IPS-18a (cell line): ENCODE measurements at regions not wholly inside any gene's neighbourhood (a gene's known extent, or its start where the extent isn't known, plus 50 kb on each side); places are given as distances from the start of the nearest gene placed in this dataset.

Experiments
- H3K27ac ChIP-seq: one replicate; pipeline ENCODE4 v1.5.1; 2013; ENCODE audit warnings: low read length
- H3K27me3 ChIP-seq: one replicate; pipeline ENCODE4 v1.6.1; 2013; ENCODE audit warnings: mild to moderate bottlenecking, low read length; ENCODE audit not compliant: control insufficient read depth, insufficient read depth
- H3K36me3 ChIP-seq: one replicate; pipeline ENCODE4 v1.6.1; 2013; ENCODE audit warnings: low read depth, low read length; ENCODE audit not compliant: control insufficient read depth
- H3K4me1 ChIP-seq: one replicate; pipeline ENCODE4 v1.6.1; 2013; ENCODE audit warnings: low read depth, low read length; ENCODE audit not compliant: control insufficient read depth
- H3K4me3 ChIP-seq: one replicate; pipeline ENCODE4 v1.5.1; 2013; ENCODE audit warnings: low read length
- H3K9ac ChIP-seq: one replicate; pipeline ENCODE4 v1.6.1; 2013; ENCODE audit warnings: mild to moderate bottlenecking, low read length, moderate library complexity
- H3K9me3 ChIP-seq: one replicate; pipeline ENCODE4 v1.6.1; 2013; ENCODE audit warnings: low read depth, low read length; ENCODE audit not compliant: control insufficient read depth

DNA sequence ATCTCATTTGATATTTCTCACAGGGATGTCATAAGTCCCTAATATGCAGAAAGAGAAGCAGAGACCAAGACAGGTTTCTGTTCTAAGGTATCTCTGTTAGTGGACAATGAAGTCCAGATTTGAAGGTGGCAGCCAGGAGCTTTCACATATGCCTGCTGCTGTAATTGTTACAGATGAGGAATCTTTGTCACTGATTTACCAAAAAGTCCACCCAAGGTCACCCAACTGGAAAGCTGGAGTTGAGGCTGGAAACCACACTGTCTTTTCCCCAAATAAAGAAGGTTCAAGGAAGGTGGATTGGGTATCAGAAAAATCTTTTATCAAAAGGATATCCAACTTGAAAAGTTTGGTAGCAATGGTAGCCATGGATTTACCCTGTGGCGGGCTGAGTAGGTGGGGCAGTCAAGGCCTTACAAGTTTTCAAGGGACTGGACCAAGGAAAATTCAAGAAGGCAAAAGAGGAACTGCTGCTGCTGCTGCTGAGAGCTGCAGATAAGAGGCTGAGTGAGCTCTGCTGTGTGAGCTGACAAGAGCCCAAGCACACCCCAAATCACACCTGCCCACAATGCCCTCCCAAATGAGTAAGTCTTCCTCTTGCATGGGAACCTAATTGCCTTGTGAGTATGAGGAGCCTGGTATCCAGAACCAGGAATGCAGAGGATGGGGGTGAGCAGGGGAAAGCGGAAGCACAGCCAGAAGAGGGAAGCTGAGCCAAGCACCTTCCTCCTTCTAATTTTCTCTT is 241.2 kb downstream of the ANAPC1 start:
- no peak overlapping the region for H3K9ac ChIP-seq
- H3K27ac ChIP-seq, result no peak overlapping the region
- no peaks in the 10 kb centered on the region for H3K27me3 ChIP-seq
- H3K36me3 ChIP-seq, result no peaks in the 10 kb centered on the region
- H3K4me1 ChIP-seq, result no peaks in the 10 kb centered on the region
- H3K9me3 ChIP-seq, result peaks cover 5% of the 10 kb centered on the region
- H3K4me3 ChIP-seq, result no peak overlapping the region

GRCh38 chr2:111643759-111644158 is 240.2 kb downstream of the ANAPC1 start:
- no peak overlapping the region for H3K9ac ChIP-seq
- H3K4me3 ChIP-seq, result no peak overlapping the region
- no peaks in the 10 kb centered on the region for H3K27me3 ChIP-seq
- no peak overlapping the region for H3K27ac ChIP-seq
- H3K4me1 ChIP-seq, result no peaks in the 10 kb centered on the region
- H3K9me3 ChIP-seq, result peaks cover 5% of the 10 kb centered on the region
- no peaks in the 10 kb centered on the region for H3K36me3 ChIP-seq

DNA sequence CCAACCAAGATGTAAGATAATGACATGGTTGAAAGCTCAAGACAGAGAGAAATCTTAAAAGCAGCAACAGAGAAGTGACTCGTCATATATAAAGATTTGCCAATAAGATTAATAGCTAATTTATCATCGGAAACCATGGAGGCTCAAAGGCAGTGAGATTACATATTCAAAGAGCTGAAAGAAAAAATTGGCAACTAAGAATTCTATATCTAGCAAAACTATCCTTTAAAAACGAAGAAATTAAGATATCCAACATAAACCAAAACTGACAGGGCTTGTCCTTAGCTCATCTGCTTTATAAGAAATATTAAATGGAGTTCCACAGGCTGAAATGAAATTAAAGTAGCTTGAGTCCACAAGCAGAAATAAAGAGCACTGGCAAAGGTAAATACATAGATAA is 236.6 kb downstream of the ANAPC1 start:
- no peak overlapping the region for H3K9ac ChIP-seq
- H3K27me3 ChIP-seq, result no peaks in the 10 kb centered on the region
- no peaks in the 10 kb centered on the region for H3K36me3 ChIP-seq
- H3K27ac ChIP-seq, result no peak overlapping the region
- H3K4me1 ChIP-seq, result no peaks in the 10 kb centered on the region
- H3K9me3 ChIP-seq, result peaks cover 5% of the 10 kb centered on the region
- no peak overlapping the region for H3K4me3 ChIP-seq

GRCh38 chr2:111652038-111652437 is 232.0 kb downstream of the ANAPC1 start:
- Histone ChIP-seq H3K27ac (no peak overlapping the region), H3K27me3 (no peaks in the 10 kb centered on the region), H3K9ac (no peak overlapping the region), H3K36me3 (no peaks in the 10 kb centered on the region), H3K4me3 (no peak overlapping the region), H3K9me3 (peaks cover 5% of the 10 kb centered on the region), H3K4me1 (no peaks in the 10 kb centered on the region)

GRCh38 chr2:111652681-111653080 is 231.3 kb downstream of the ANAPC1 start:
- Histone ChIP-seq H3K4me3 (no peak overlapping the region), H3K9me3 (peaks cover under 1% of the 10 kb centered on the region), H3K4me1 (no peaks in the 10 kb centered on the region), H3K27ac (no peak overlapping the region), H3K27me3 (no peaks in the 10 kb centered on the region), H3K36me3 (no peaks in the 10 kb centered on the region), H3K9ac (no peak overlapping the region)

GRCh38 chr2:111653103-111653624 is 230.8 kb downstream of the ANAPC1 start:
- H3K36me3 ChIP-seq, result no peaks in the 10 kb centered on the region
- H3K4me3 ChIP-seq, result no peak overlapping the region
- H3K27me3 ChIP-seq, result no peaks in the 10 kb centered on the region
- no peak overlapping the region for H3K27ac ChIP-seq
- no peaks in the 10 kb centered on the region for H3K9me3 ChIP-seq
- no peak overlapping the region for H3K9ac ChIP-seq
- H3K4me1 ChIP-seq, result no peaks in the 10 kb centered on the region

GRCh38 chr2:111653913-111654312 is 230.1 kb downstream of the ANAPC1 start:
- Histone ChIP-seq H3K27me3 (no peaks in the 10 kb centered on the region), H3K4me1 (no peaks in the 10 kb centered on the region), H3K36me3 (no peaks in the 10 kb centered on the region), H3K27ac (no peak overlapping the region), H3K9ac (no peak overlapping the region), H3K9me3 (no peaks in the 10 kb centered on the region), H3K4me3 (no peak overlapping the region)

GRCh38 chr2:111654829-111655228 is 229.2 kb downstream of the ANAPC1 start:
- Histone ChIP-seq H3K9ac (no peak overlapping the region), H3K4me1 (peaks cover 7% of the 10 kb centered on the region), H3K4me3 (no peak overlapping the region), H3K27me3 (no peaks in the 10 kb centered on the region), H3K27ac (no peak overlapping the region), H3K36me3 (no peaks in the 10 kb centered on the region), H3K9me3 (no peaks in the 10 kb centered on the region)

DNA sequence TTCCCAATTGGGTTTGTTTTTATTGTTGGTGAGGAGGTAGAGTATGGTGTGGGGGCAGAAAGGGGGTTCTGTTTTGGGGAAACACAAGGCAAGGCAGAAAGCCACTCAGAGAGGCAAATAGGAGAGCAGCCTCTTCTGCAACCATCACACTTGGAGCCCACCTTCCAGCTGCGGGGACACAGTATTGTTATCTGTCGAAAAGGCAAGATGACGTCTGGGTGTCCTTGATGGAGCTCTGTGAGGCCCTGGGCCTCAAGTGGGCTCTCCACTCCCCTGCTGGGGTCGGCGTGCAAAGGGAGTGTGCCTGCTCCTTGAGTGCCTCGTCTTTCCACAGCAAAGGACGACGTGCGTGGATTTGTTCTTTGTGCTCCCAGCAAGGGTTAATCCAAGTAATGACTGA is 227.6 kb downstream of the ANAPC1 start:
- Histone ChIP-seq H3K9me3 (no peaks in the 10 kb centered on the region), H3K36me3 (no peaks in the 10 kb centered on the region), H3K4me3 (no peak overlapping the region), H3K9ac (no peak overlapping the region), H3K27me3 (no peaks in the 10 kb centered on the region), H3K4me1 (peaks cover 12% of the 10 kb centered on the region), H3K27ac (no peak overlapping the region)

DNA sequence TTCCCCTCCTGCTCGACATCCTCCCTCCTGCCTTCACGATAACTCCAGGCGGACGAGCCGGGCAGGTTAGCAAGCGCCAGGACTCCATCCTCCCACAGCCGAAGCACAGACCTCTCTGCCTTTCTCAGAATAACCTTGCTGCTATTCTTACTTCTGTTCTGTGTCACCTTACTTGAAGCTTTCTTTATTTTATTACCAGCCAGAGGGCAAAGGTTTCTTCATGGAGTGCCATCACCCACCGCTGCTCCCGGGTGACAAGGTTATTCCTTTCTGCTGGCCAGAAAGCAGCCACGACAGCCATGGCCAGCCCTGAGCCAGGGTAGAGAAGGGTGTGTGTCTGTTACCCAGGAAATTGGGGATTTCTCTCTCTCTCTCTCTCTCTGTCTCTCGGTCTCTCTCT is 227.1 kb downstream of the ANAPC1 start:
- Histone ChIP-seq H3K36me3 (no peaks in the 10 kb centered on the region), H3K27me3 (no peaks in the 10 kb centered on the region), H3K4me1 (peaks cover 12% of the 10 kb centered on the region), H3K9ac (no peak overlapping the region), H3K27ac (no peak overlapping the region), H3K4me3 (no peak overlapping the region), H3K9me3 (no peaks in the 10 kb centered on the region)

DNA sequence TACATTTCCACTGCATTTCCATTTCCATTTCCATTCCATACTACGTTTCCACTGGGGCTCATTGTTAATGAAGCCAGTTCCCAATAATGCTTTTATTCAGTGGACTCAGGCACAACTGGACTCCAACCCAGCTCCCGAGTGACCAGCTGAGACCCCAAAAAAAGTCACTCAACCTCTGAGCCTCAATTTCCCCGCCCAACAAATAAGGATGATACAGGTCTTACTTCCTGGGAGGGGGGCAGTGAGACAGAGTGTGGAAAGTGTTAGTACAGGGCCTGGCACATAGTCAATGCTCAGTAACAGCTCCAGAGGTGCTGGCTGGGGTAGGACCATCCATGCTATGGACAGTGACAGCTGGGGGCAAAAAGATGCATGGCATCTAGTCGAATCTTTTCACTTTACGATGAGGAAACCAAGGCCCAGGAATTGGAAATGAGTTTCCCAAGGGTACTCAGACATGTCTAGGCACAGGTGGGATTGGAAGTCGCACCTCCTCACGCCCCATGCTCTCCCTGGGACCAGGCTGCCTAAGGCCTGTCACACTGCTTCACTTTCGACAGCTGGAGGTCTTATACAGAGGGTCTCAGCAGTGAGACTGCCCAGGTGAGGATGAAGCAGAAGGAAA is 226.5 kb downstream of the ANAPC1 start:
- Histone ChIP-seq H3K27ac (no peak overlapping the region), H3K36me3 (no peaks in the 10 kb centered on the region), H3K27me3 (no peaks in the 10 kb centered on the region), H3K4me1 (peaks cover 12% of the 10 kb centered on the region), H3K9me3 (no peaks in the 10 kb centered on the region), H3K9ac (no peak overlapping the region), H3K4me3 (no peak overlapping the region)
